Activated CD4-positive, alpha-beta T cell treated with anti-CD3 and anti-CD28 coated beads, Interleukin-2, Interleukin-4, amounts not matched to agents 100 ng/mL and 50 ng/mL, durations not matched to agents 16 hours and 8 hours (primary cell): ENCODE measurements at regions not wholly inside any gene's neighbourhood (a gene's known extent, or its start where the extent isn't known, plus 50 kb on each side); places are given as distances from the start of the nearest gene placed in this dataset.
"Not testable (repeated sequence)": the region's sequence is repeated elsewhere in the genome, so short reads cannot be mapped to it uniquely, and the experiment has no call there.

Experiments used
- DNase-seq: peaks from one replicate; pipeline ENCODE4 v3.0.0-alpha.2; 2020; ENCODE audit warnings: low spot score

DNA sequence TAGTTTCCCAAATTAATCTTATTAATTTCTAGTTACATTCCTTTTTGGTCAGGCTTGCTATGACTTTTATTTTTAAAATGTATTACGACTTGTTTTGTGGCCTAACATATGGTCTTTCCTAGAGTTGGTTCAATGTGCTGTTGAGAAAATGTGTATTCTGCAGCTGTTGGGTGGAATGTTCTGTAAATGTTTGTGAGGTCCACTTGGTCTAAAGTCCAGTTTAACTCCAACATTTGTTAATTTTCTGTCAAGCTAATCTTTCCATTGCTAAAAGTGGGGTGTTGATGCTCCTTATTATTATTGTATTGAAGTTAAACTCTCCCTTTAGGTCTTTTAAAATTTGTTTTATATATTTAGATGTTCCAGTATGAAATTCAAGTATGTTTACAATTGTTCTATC, 1010.8 kb upstream of the EDIL3 start:
- DNase-seq, result no peak

DNA sequence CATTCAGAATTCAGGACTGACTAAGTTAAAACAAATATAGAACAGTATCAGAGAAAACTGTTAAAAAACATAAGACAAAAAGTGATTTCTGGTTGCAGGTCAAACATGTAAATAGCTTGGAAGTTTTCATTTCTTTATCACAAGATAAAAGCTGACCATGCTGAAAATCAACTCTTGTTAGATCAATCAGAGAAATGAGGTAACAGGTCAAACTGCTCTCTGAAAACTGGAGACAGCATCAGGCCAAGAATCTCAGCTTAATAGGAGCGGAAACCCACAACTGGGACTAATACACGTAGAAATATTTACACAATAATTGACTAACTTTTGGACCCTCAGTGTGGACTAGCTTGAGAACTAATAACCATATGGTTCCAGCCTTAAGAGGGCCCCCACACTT, 1012.8 kb upstream of the EDIL3 start:
- DNase-seq, result no peak

DNA sequence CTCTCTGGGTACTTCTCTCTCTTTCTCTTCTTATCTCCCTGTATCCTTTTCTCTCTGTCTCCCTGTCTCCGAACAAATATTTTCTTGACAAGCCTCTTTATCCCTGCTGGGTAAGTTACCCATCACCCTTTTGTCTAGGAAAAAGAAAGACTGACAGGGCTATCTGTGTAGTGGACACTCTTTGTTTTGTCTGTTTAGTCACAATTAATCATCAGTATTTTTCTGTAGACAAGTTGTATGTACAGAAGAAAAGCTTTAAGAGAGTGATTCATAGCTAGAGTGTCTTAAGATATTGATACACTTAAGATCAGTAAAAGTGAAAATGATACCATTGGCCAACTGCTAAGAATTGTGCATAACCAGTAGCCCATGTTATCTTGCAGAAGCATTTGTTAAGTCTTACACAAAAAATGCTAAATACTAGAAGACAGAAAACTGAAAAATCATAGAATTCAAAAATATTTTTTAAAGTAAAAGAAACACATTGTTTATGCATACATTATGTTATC, 1043.8 kb upstream of the EDIL3 start:
- DNase-seq, result no peak

DNA sequence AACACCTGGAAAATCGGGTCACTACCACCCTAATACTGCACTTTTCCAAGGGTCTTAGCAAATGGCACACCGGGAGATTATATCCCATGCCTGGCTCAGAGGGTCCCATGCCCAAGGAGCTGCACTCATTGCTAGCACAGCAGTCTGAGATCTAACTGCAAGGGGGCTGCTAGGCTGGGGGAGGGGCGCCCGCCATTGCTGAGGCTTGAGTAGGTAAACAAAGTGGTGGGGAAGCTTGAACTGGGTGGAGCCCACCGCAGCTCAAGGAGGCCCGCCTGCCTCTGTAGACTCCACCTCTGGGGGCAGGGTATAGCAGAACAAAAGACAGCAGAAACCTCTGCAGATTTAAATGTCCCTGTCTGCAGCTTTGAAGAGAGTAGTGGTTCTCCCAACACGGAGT, 1047.0 kb upstream of the EDIL3 start:
- not testable (repeated sequence) for DNase-seq

DNA sequence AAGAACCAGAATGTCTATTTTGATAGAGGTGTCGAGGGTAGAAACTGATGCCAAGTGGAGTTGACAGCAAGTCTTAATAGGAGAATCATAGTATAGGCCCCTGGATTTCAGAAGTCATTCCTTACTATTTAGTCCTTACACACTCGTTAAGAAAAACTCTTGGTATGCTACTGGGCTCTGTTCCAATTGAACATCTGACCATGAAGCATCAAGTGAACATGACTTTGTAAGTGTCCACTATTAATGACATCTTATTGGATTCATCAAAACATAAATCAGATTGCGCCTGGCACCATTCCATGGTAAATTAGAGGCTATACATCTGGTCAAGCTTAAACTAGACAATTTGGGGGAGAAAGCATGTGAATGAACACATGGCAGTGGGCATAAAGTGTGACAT, 1056.5 kb upstream of the EDIL3 start:
- DNase-seq, result no peak

DNA sequence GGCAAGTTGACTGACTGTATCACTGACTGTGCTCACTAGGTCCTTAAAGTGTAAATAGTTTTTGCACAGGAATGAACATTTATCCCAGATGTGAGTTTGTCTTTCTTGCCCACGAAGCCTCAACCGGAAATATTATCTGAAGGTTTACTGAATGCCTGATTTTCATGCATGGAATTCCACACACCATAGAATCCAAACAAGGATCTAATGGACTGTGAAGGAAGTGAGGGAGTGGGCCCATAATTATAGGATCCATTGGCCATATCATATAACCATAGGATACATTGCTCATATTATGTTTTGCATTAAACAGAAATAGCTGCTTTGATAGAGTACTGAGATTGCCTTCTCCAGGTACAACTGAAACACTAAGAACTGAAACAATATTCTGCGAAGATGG, 1057.2 kb upstream of the EDIL3 start:
- DNase-seq, result no peak

DNA sequence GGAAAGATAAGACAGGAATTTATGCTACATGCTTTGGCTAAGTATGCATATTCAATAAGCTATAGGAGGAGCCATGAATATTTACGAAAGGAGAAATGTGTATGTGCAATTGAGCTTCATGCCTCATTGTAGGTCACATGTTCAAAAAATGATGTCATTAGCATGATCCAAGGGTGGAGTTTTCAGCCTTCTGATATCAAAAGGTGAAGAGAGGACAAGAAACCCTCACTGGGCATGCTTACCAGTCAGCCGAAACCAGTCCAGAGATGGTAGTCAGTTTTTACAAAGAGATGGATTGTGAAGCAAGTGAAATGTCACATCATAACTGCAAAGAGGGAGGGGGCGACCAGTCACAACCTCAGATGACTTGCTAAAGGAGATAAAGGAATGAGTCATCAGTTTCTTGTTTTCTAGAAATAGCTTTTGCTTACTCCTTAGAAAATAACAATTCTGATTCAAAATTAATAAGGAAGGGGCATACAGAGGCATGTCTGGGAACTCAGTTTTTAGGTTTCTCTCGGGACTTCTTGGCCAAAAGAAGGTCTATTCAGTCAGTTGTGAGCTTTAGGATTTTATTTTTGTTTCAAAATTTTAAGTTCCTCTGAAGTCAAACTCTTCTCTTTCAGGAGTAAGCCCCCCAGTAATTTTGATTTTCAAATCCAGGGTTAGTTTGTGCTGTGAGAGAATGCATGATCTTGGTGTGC, 1067.8 kb upstream of the EDIL3 start:
- DNase-seq, result no peak

DNA sequence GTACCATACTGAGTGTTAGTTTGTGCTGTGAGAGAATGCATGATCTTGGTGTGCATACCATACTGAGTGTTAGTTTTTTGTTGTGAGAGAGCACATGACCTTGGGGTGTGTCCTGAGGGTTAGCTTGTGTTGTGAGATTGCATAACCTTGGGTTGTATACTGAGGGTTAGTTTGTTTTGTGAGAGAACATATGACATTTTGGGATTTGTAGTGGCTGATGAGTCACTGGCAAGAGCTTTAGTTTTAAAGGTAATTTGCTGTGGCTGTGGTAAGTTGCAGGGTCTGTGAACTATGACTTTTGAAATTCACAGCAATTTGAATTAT, 1068.3 kb upstream of the EDIL3 start:
- no peak for DNase-seq

DNA sequence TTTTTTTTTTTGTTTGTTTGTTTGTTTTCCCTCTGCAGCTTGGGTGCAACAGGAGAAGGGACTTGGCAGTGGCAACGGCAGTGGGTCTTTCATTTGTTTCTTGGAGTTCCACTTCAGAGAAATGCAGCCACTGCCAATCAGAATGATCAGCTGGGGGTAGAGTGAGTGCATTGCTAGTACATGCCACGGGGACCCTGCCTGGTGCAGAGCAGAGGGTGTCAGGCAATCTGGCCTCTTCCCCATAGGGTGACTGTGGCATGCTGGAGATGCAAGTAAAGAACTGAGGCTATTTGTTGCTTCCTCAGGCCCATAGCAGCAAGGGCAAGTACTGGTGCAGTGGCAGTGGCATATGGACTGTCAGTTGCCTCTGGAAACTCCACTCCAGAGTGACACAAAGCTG, 1073.6 kb upstream of the EDIL3 start:
- no peak for DNase-seq

DNA sequence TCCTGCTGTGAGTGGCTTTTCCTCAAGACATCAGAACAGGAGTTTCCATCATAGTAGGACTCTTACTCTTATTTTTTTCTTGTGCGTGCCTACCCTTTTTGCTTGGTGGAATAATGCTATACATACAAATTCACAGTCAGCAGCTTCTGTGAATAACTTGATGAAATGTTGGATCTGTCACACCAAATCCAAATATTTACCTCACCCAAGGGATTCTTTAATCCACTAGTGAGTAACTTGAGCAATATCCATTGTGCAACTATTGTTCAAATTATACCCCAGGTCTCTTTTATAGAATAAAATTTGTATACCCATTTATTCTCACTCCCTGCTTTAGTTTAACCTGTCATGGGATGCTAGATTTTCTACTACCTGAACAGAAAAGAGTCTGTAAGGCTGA, 1078.3 kb upstream of the EDIL3 start:
- no peak for DNase-seq

DNA sequence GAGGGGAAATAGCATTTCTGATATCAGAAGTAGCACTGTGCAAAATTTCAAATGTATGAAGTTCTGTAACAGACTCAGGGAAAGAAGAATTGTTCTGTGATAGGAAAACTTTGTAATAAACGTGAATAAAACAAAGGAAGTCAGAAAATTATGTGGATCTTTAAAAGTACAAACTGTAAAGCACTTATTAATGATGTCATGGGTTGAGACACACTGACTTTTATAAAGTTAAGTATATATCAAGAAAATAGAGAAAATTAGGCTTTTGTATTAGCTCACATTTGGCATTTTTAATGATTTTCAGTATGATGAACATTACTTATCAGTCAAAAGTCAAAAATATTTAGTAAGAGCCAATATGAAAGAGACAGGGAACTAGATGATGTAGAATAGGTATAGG, 1081.7 kb upstream of the EDIL3 start:
- no peak for DNase-seq

DNA sequence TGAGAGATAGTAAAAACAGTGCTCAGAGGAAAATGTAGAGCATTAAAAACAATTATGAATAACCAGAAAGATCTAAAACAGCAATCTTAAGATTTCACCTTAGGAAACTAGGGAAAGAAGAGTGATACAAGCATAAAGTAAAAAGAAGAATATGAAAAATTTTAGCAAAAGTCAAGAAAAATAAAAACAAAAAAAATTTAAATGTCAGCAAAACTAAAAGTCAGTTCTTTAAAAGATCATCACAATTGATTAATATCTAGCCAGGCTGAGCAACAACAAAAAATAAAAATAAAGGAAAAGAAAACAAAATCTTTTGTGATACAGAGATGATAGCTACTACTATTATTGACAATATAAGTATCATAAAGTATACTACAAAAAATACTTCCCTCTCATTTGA, 1088.1 kb upstream of the EDIL3 start:
- DNase-seq, result no peak

DNA sequence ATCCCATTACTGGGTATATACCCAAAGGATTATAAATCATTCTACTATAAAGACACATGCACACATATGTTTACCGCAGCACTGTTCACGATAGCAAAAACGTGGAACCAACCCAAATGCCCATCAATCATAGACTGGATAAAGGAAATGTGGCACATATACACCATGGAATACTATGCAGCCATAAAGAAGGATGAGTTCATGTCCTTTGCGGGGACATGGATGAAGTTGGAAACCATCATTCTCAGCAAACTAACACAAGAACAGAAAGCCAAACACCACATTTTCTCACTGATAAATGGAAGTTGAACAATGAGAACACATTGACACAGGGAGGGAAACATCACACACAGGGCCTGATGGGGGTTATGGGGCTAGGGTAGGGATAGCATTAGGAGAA, 1090.5 kb upstream of the EDIL3 start:
- DNase-seq, result not testable (repeated sequence)

DNA sequence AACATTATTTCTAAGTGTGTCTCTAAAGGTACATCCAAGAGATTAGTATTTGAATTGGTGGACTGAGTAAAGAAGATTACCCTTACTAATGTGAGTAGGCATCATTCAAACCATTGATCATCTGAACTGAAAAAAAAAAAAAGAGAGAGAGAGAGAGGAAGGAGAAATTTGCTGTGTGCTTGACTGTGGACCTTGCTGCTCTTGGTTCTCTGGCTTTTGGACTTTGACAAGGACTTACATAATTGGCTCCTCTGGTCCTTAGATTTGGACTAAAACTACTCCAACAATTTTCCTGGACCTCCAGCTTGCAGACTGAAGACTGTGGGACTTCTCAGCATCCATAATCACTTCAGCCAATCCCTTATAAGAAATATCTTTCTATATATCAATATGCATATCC, 1091.9 kb upstream of the EDIL3 start:
- DNase-seq, result no peak

DNA sequence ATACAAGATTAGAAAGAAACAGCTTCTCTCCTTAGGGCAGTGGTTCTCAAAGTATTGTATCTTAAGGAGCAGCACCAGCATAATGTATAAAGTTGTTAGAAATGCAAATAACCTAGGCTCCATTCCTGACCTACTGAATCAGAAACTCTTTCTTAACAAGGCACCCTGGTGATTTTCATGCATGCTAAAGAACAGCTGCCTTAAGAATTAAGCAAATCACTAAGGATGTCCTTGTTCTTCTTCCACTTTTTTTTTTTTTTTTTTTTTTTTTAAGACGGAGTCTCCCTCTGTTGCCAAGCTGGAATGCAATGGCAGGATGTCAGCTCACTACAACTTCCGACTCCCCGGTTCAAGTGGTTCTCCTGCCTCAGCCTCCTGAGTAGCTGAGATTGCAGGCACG, 1095.2 kb upstream of the EDIL3 start:
- DNase-seq, result no peak

DNA sequence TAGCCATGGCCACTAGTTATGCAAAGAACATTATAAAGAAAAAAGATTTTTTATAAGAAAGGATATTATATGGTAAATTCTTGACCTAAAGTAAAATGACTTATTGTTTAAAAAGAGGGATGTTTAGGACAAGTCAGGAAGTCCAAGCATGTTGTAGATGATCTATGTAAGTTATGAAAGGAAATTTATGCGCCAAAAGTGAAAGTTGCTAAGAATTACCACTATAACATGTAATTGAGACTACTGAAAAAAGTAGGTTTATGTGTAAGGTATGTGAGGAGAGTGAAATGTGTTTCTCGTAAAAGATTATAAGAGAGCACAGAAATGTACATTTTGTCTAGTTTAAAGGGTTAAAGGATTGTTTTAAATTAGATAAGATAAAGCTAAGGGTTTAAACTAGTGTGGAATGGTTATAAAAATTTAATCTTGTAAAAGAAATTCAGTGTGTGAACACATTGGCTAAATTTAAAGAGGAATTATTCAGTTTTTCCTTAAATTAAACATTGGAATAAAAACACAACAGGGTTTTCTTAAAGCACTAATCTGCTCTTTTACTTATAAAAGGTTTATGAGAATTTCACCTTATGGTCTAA, 1100.4 kb upstream of the EDIL3 start:
- DNase-seq, result no peak

DNA sequence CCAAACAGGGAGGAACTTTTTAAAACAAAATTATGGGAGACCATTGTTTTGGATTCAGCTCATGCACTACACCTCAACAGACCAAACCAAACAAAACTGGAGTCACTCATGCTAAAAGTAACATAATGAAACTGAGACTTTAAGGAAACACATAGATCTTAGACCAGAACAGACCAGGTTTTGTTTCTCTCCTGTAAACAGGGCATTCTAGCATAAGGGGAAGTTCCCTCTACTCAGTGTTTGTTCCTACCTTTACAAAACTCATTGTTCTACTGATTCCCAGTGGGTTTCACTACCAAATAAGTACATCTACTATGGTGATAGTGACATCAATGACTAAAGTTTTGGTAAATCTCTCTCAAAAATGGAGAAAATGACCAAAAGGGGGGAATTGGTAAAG, 1103.6 kb upstream of the EDIL3 start:
- no peak for DNase-seq

DNA sequence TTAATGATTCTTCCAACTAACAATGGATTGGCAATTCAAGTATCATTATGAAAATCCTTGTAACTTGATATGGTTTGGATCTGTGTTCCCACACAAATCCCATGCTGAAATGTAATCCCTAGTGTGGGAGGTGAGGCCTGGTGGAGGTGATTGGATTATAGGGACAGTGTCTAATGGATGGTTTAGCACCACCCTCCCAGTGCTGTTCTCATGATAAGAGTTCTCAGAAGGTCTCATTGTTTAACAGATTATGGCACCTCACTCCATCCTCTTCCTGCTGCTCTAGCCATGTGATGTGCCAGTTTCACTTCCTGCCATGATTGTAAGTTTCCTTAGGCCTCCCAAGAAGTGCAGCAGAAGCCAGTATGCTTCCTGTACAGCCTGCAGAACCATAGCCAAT, 1116.2 kb upstream of the EDIL3 start:
- no peak for DNase-seq

DNA sequence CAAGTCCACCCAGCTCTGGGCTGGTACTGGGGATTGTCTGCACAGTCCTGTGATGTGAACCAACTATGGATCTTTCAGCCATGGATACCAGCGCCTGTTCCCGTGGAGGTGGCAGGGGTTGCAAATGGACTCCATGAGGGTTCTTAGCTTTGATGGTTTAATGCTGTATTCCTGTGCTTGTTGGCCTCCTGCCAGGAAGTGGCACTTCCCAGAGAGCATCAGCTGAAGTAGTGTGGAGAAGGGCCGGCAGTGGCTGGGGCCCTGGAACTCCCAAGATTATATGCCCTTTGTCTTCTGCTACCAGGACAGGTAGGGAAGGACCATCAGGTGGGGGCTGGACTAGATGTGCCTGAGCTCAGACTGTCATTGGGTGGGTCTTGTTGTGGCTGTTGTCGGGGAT, 1104.8 kb upstream of the COX7C start:
- no peak for DNase-seq

DNA sequence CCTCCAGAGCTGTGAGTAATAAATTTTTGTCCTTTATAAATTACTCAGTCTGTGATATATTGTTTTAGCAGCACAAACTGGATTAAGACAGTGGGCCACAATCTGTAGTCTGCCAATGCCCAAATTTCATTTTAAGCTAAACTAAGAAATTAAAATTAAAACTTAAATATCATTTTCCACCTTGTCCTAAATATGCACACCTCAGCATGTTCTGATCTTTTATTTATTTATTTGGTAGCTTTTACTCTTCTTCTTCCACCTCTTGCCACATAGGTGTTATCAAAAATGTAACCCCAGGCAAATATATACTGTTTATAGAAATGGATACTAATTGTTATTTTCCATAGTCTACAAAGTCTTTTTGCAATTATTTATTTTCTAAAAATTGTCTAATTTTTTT, 1102.2 kb upstream of the COX7C start:
- DNase-seq, result no peak

DNA sequence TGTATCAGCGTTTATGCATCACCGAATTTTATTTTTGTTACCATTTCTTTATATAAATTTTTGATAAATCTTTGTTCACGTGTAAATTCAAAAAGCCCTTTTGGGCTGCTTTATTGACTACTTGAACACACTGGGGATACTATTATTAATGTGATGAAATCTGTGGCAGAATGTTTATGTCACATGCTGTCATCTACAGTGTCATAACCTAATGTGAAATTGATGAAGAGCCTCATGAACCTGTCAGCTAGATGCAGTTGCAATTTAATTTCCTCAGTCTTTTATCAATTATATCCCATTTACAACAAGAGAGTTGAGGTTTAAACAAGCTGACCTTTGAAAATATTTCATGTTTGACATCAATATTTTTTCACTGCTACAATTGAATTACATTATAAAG, 1100.4 kb upstream of the COX7C start:
- DNase-seq, result no peak

DNA sequence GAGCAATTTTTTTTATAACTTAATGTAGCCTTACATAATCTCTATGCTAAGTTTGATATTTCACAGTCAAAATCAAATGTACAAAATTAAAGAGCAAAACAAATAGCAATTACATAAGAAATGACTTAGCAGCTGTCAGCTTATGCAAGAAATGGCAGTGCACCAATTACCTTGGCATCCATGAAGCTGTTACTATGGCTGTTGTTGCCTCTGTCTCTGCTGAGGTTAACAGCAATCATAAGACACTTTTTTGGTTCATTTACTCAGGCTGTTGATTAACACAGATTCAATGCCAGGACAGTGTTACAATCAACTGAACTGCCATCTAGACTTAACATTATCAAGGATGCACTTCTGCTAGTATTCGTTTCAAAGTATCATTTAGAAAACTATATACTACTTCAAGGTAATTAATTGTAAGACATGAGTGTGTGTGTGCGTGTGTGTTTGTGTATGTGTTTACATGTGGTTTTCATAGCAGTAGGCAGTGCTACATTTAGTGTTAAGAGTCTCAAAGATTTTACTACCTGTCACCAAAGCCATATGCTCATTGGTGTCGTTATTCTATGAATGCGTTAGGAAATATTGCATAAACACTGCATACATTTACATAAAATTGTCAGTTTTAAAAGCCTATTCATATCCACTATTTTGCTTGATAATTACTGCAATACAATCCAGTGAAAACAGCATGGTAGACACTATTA, 1084.2 kb upstream of the COX7C start:
- no peak for DNase-seq

DNA sequence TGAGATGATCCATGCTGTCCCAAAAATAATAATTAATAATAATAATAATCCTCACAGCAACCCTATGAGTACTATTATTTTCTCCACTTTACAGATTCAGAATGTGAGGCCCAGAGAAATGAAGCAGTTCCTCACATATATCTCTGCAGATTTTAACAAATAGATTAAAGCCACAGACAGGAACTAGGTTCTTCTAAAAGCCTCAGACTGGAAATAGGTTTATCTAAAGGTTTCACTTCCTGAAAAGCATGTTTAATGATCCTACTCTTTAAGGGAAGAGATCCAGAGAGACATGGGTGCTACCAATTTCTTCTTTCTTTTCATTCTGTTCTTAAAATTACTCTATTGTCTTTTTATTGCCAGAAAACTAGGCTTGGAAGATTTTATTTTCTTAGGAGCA, 1079.4 kb upstream of the COX7C start:
- DNase-seq, result no peak

DNA sequence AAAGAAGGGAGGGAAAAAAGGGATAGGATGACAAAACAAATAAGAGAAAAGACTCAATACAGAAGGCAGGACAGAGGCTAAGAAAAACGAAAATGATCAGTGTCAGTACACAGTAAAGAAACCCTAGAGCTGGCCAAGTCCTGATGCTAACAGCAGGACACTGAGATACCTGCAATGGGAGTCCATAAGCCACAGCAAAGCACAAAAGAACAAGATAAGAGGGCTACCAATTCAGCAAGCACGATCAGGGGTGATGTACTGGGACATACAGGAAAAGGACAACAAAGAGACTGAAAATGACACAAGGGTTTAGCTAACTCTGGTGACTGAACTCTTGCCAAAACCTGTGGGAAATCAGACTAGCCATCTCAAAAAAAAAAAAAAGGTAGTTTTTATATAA, 1072.6 kb upstream of the COX7C start:
- no peak for DNase-seq
